ENCODE measurements at regions not wholly inside any gene's neighbourhood (a gene's known extent, or its start where the extent isn't known, plus 50 kb on each side); places are given as distances from the start of the nearest gene placed in this dataset.
A peak's percentile ranks its signal among the peaks of the same experiment; 100 is the strongest.

- Histone ChIP-seq H3K27ac (ENCODE audit: low read length) (no peak overlapping the region), H3K4me3 (ENCODE audit: low read length) (no peak overlapping the region), H3K36me3 (ENCODE audit: control insufficient read depth, insufficient read depth, low read length) (no peaks in the 10 kb centered on the region), H3K9me3 (ENCODE audit: control insufficient read depth, low read depth, low read length) (no peaks in the 10 kb centered on the region), H3K4me1 (ENCODE audit: control insufficient read depth, insufficient read depth, low read length) (no peaks in the 10 kb centered on the region), H3K27me3 (ENCODE audit: control insufficient read depth, insufficient read depth, low read length) (no peaks in the 10 kb centered on the region)
- WGBS (ENCODE audit: insufficient coverage, low lambda C conversion rate), result 92% methylated on average over 3 of the region's 5 CpGs
- no peak for DNase-seq
Measured at GRCh38 chr12:13587721-13588390, 391.3 kb downstream of the EMP1 start.

GRCh38 chr12:13586361-13586760 lies 389.8 kb downstream of the EMP1 start:
- no peaks in the 10 kb centered on the region for H3K27me3 ChIP-seq (ENCODE audit: control insufficient read depth, insufficient read depth, low read length)
- H3K4me1 ChIP-seq (ENCODE audit: control insufficient read depth, insufficient read depth, low read length), result peaks cover 9% of the 10 kb centered on the region
- no peaks in the 10 kb centered on the region for H3K36me3 ChIP-seq (ENCODE audit: control insufficient read depth, insufficient read depth, low read length)
- WGBS (ENCODE audit: insufficient coverage, low lambda C conversion rate), result 77% methylated on average over 2 of the region's 5 CpGs
- H3K4me3 ChIP-seq (ENCODE audit: low read length), result no peak overlapping the region
- H3K27ac ChIP-seq (ENCODE audit: low read length), result no peak overlapping the region
- H3K9me3 ChIP-seq (ENCODE audit: control insufficient read depth, low read depth, low read length), result no peaks in the 10 kb centered on the region
- no peak for DNase-seq

- Histone ChIP-seq H3K27ac (ENCODE audit: low read length) (no peak overlapping the region), H3K27me3 (ENCODE audit: control insufficient read depth, insufficient read depth, low read length) (no peaks in the 10 kb centered on the region), H3K4me1 (ENCODE audit: control insufficient read depth, insufficient read depth, low read length) (peaks cover 9% of the 10 kb centered on the region), H3K36me3 (ENCODE audit: control insufficient read depth, insufficient read depth, low read length) (no peaks in the 10 kb centered on the region), H3K4me3 (ENCODE audit: low read length) (no peak overlapping the region), H3K9me3 (ENCODE audit: control insufficient read depth, low read depth, low read length) (no peaks in the 10 kb centered on the region)
- WGBS (ENCODE audit: insufficient coverage, low lambda C conversion rate), result no CpG with 5 or more reads among the region's 2 CpGs
- DNase-seq, result no peak
Measured at GRCh38 chr12:13584541-13584940, 388.0 kb downstream of the EMP1 start.

GRCh38 chr12:13583630-13584029 lies 387.1 kb downstream of the EMP1 start:
- H3K27me3 ChIP-seq (ENCODE audit: control insufficient read depth, insufficient read depth, low read length), result no peaks in the 10 kb centered on the region
- H3K4me1 ChIP-seq (ENCODE audit: control insufficient read depth, insufficient read depth, low read length), result peaks cover 9% of the 10 kb centered on the region
- 80% methylated on average over 1 of the region's 7 CpGs for WGBS (ENCODE audit: insufficient coverage, low lambda C conversion rate)
- H3K27ac ChIP-seq (ENCODE audit: low read length), result no peak overlapping the region
- no peak for DNase-seq
- no peak overlapping the region for H3K4me3 ChIP-seq (ENCODE audit: low read length)
- no peaks in the 10 kb centered on the region for H3K9me3 ChIP-seq (ENCODE audit: control insufficient read depth, low read depth, low read length)
- no peaks in the 10 kb centered on the region for H3K36me3 ChIP-seq (ENCODE audit: control insufficient read depth, insufficient read depth, low read length)

- no peak overlapping the region for H3K27ac ChIP-seq (ENCODE audit: low read length)
- H3K27me3 ChIP-seq (ENCODE audit: control insufficient read depth, insufficient read depth, low read length), result no peaks in the 10 kb centered on the region
- no peaks in the 10 kb centered on the region for H3K9me3 ChIP-seq (ENCODE audit: control insufficient read depth, low read depth, low read length)
- no peaks in the 10 kb centered on the region for H3K36me3 ChIP-seq (ENCODE audit: control insufficient read depth, insufficient read depth, low read length)
- no peak overlapping the region for H3K4me3 ChIP-seq (ENCODE audit: low read length)
- 0% methylated on average over 1 of the region's 4 CpGs for WGBS (ENCODE audit: insufficient coverage, low lambda C conversion rate)
- no peak for DNase-seq
- H3K4me1 ChIP-seq (ENCODE audit: control insufficient read depth, insufficient read depth, low read length), result peaks cover 9% of the 10 kb centered on the region
Measured at GRCh38 chr12:13582421-13582820, 385.9 kb downstream of the EMP1 start.

- Histone ChIP-seq H3K9me3 (ENCODE audit: control insufficient read depth, low read depth, low read length) (no peaks in the 10 kb centered on the region), H3K27ac (ENCODE audit: low read length) (no peak overlapping the region), H3K4me3 (ENCODE audit: low read length) (no peak overlapping the region), H3K4me1 (ENCODE audit: control insufficient read depth, insufficient read depth, low read length) (peaks cover 9% of the 10 kb centered on the region), H3K36me3 (ENCODE audit: control insufficient read depth, insufficient read depth, low read length) (no peaks in the 10 kb centered on the region), H3K27me3 (ENCODE audit: control insufficient read depth, insufficient read depth, low read length) (no peaks in the 10 kb centered on the region)
- no peak for DNase-seq
Measured at GRCh38 chr12:13581031-13581430, 384.5 kb downstream of the EMP1 start.

- no peaks in the 10 kb centered on the region for H3K36me3 ChIP-seq (ENCODE audit: control insufficient read depth, insufficient read depth, low read length)
- WGBS (ENCODE audit: insufficient coverage, low lambda C conversion rate), result no CpG with 5 or more reads among the region's 1 CpG
- no peak for DNase-seq
- H3K4me1 ChIP-seq (ENCODE audit: control insufficient read depth, insufficient read depth, low read length), result peaks cover 9% of the 10 kb centered on the region
- no peaks in the 10 kb centered on the region for H3K9me3 ChIP-seq (ENCODE audit: control insufficient read depth, low read depth, low read length)
- no peaks in the 10 kb centered on the region for H3K27me3 ChIP-seq (ENCODE audit: control insufficient read depth, insufficient read depth, low read length)
- H3K4me3 ChIP-seq (ENCODE audit: low read length), result no peak overlapping the region
- no peak overlapping the region for H3K27ac ChIP-seq (ENCODE audit: low read length)
Measured at GRCh38 chr12:13580206-13580605, 383.7 kb downstream of the EMP1 start.

GRCh38 chr12:13576935-13577500 lies 380.5 kb downstream of the EMP1 start:
- WGBS (ENCODE audit: insufficient coverage, low lambda C conversion rate), result no CpG with 5 or more reads among the region's 3 CpGs
- peaks cover 3% of the 10 kb centered on the region for H3K4me1 ChIP-seq (ENCODE audit: control insufficient read depth, insufficient read depth, low read length)
- H3K36me3 ChIP-seq (ENCODE audit: control insufficient read depth, insufficient read depth, low read length), result no peaks in the 10 kb centered on the region
- DNase-seq, result no peak
- no peaks in the 10 kb centered on the region for H3K27me3 ChIP-seq (ENCODE audit: control insufficient read depth, insufficient read depth, low read length)
- H3K4me3 ChIP-seq (ENCODE audit: low read length), result no peak overlapping the region
- no peaks in the 10 kb centered on the region for H3K9me3 ChIP-seq (ENCODE audit: control insufficient read depth, low read depth, low read length)
- no peak overlapping the region for H3K27ac ChIP-seq (ENCODE audit: low read length)

- peak in 1 of 2 donors; percentile 11 for DNase-seq
- Histone ChIP-seq H3K27ac (ENCODE audit: low read length) (no peak overlapping the region), H3K4me1 (ENCODE audit: control insufficient read depth, insufficient read depth, low read length) (no peaks in the 10 kb centered on the region), H3K27me3 (ENCODE audit: control insufficient read depth, insufficient read depth, low read length) (no peaks in the 10 kb centered on the region), H3K9me3 (ENCODE audit: control insufficient read depth, low read depth, low read length) (no peaks in the 10 kb centered on the region), H3K4me3 (ENCODE audit: low read length) (no peak overlapping the region), H3K36me3 (ENCODE audit: control insufficient read depth, insufficient read depth, low read length) (no peaks in the 10 kb centered on the region)
- WGBS (ENCODE audit: insufficient coverage, low lambda C conversion rate), result 70% methylated on average over 2 of the region's 3 CpGs
Measured at GRCh38 chr12:13573698-13574321, 377.3 kb downstream of the EMP1 start.

GRCh38 chr12:13571035-13571434 lies 374.5 kb downstream of the EMP1 start:
- no peak for DNase-seq
- Histone ChIP-seq H3K27me3 (ENCODE audit: control insufficient read depth, insufficient read depth, low read length) (no peaks in the 10 kb centered on the region), H3K36me3 (ENCODE audit: control insufficient read depth, insufficient read depth, low read length) (no peaks in the 10 kb centered on the region), H3K9me3 (ENCODE audit: control insufficient read depth, low read depth, low read length) (no peaks in the 10 kb centered on the region), H3K4me1 (ENCODE audit: control insufficient read depth, insufficient read depth, low read length) (no peaks in the 10 kb centered on the region), H3K27ac (ENCODE audit: low read length) (no peak overlapping the region), H3K4me3 (ENCODE audit: low read length) (no peak overlapping the region)
- 100% methylated on average over 1 of the region's 2 CpGs for WGBS (ENCODE audit: insufficient coverage, low lambda C conversion rate)

Measured in large intestine (tissue), 3 donors.